WERI-Rb-1 (cell line): ENCODE measurements at regions not wholly inside any gene's neighbourhood (a gene's known extent, or its start where the extent isn't known, plus 50 kb on each side); places are given as distances from the start of the nearest gene placed in this dataset.

ENCODE experiments used
- DNase-seq: peaks from one replicate; pipeline ENCODE4 v3.0.0-alpha.2; 2020
- H3K27ac ChIP-seq: fragments of 250-450 bp; sonication (Bioruptor Pico); 2 replicates; pipeline ENCODE4 v1.5.1; 2020; ENCODE audit warnings: mild to moderate bottlenecking, moderate library complexity
- H3K27me3 ChIP-seq: fragments of 250-450 bp; sonication (Bioruptor Pico); 2 replicates; pipeline ENCODE4 v1.5.1; 2021; ENCODE audit warnings: mild to moderate bottlenecking, low read depth, moderate library complexity; ENCODE audit not compliant: insufficient read depth, severe bottlenecking
- H3K36me3 ChIP-seq: fragments of 250-450 bp; sonication (Bioruptor Pico); 2 replicates; pipeline ENCODE4 v1.5.1; 2020; ENCODE audit warnings: mild to moderate bottlenecking, moderate library complexity
- H3K4me3 ChIP-seq: 2 replicates; pipeline ENCODE4 v1.5.1; 2011; ENCODE audit warnings: low read depth, mild to moderate bottlenecking, control low read depth, low read length
- H3K9me3 ChIP-seq: fragments of 250-450 bp; sonication (Bioruptor Pico); 2 replicates; pipeline ENCODE4 v1.5.1; 2021; ENCODE audit warnings: mild to moderate bottlenecking, moderate library complexity; ENCODE audit not compliant: severe bottlenecking
- TF ChIP-seq, protein P1 (sequence below): IDR thresholded peaks from 2 replicates; pipeline ENCODE4 v1.5.1; 2011; ENCODE audit warnings: low read depth, mild to moderate bottlenecking, control low read depth, inconsistent platforms, low read length

DNA sequence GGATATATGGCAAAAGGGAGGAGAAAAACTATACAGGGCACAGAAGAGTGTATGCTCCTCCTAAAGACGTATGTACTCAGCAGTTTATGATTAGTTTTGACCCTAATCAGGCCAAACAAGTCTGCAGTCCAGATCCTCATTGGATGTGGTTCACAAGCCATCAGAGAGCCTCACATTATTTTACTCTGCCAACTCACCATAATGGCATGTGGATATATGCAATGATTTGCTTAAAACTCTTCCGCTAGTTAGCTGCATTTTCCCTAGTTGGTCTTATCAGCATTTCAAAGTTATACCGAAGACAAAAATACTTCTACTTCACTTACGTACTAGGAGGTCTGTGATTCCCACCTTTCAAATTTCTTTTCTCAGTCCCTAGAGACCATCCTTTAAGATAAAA, 198.4 kb downstream of the CMPK2 start:
- H3K36me3 ChIP-seq, result no peaks in the 10 kb centered on the region
- H3K27me3 ChIP-seq, result no peaks in the 10 kb centered on the region
- H3K9me3 ChIP-seq, result peaks cover 3% of the 10 kb centered on the region
- TF ChIP-seq, protein P1, sequence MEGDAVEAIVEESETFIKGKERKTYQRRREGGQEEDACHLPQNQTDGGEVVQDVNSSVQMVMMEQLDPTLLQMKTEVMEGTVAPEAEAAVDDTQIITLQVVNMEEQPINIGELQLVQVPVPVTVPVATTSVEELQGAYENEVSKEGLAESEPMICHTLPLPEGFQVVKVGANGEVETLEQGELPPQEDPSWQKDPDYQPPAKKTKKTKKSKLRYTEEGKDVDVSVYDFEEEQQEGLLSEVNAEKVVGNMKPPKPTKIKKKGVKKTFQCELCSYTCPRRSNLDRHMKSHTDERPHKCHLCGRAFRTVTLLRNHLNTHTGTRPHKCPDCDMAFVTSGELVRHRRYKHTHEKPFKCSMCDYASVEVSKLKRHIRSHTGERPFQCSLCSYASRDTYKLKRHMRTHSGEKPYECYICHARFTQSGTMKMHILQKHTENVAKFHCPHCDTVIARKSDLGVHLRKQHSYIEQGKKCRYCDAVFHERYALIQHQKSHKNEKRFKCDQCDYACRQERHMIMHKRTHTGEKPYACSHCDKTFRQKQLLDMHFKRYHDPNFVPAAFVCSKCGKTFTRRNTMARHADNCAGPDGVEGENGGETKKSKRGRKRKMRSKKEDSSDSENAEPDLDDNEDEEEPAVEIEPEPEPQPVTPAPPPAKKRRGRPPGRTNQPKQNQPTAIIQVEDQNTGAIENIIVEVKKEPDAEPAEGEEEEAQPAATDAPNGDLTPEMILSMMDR, result no peak
- H3K4me3 ChIP-seq, result no peak overlapping the region
- DNase-seq, result no peak
- H3K27ac ChIP-seq, result no peak overlapping the region

DNA sequence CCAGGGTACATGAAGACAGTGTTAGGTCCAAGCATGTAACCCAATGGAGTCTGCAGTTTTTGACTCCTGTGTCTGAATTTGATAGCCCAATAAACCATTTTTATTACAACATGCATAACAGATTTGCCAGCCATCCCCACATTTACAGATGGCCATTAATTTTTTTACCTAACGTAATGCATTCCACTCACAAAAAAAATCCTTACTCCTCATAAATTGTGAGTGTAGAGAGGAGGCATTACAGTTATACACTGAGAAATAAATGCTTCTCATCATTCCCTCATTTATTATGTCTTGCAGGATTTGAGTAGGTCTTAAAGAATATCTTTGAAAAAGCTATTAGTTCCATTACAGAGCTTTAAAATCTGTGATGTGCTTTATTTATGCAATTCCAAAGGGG, 193.8 kb downstream of the CMPK2 start:
- H3K4me3 ChIP-seq, result no peak overlapping the region
- no peaks in the 10 kb centered on the region for H3K36me3 ChIP-seq
- H3K9me3 ChIP-seq, result peaks cover 3% of the 10 kb centered on the region
- TF ChIP-seq, protein P1, result no peak
- DNase-seq, result no peak
- H3K27me3 ChIP-seq, result no peaks in the 10 kb centered on the region
- no peak overlapping the region for H3K27ac ChIP-seq

DNA sequence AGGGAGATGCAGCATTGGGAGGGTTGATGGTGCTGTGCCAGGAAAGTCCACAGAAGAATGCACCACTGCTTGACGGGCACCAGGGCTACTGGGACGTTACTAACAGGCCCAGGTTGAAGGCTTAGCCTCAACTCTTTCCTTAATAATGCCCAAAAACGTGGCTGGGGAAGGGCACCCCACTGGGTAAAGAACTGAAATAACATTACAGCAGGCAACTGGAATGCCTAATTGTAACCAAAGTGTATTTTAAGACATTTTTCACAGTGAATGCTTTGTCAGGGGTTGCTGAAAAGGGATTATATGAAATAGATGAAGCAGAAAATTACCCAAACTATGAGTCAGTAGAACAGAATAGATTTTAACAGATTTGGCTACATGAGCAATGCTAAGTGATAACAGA, 191.3 kb downstream of the CMPK2 start:
- H3K27ac ChIP-seq, result no peak overlapping the region
- TF ChIP-seq, protein P1, result no peak
- H3K9me3 ChIP-seq, result peaks cover 3% of the 10 kb centered on the region
- H3K36me3 ChIP-seq, result no peaks in the 10 kb centered on the region
- no peaks in the 10 kb centered on the region for H3K27me3 ChIP-seq
- no peak overlapping the region for H3K4me3 ChIP-seq
- no peak for DNase-seq

DNA sequence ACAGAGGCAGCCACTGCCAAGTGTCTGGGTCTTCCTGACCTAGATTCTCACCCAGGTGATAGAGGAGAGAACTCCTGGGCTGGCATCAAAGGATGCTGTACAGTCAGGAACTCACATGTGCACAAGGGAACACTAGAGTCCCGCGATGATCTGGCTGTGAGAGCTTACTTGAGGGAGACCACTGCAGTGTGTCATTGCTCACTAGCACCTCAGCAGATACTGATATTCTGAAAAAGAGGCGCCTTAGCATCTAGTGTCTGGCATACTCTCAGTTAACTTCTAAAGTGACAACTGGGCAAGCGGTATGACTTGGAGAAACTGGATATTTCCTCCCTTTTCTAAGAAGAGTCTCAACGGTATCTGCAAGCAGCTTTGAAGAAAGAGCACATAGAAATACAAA, 189.9 kb downstream of the CMPK2 start:
- TF ChIP-seq, protein P1, result no peak
- Histone ChIP-seq H3K4me3 (no peak overlapping the region), H3K36me3 (no peaks in the 10 kb centered on the region), H3K9me3 (no peaks in the 10 kb centered on the region), H3K27me3 (no peaks in the 10 kb centered on the region), H3K27ac (no peak overlapping the region)
- DNase-seq, result no peak

DNA sequence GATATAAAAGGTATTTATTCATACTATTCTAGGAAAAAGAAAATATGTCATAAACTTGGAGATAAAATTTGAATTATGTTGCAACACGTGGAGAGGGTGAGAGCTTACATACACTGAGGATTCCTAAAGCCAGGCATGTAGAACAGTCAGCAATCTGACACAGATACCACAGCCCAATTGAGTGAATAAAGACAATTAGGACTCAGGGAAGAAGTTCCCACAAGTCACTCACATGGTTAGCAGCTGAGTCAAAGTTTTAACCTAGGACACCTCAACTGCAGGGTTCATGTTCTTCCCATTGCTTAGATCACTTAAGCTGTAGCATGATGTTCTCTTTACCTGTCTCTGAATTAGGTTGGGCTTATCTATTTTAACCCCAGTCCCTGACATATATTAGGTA, 189.5 kb downstream of the CMPK2 start:
- Histone ChIP-seq H3K27me3 (no peaks in the 10 kb centered on the region), H3K9me3 (no peaks in the 10 kb centered on the region), H3K36me3 (no peaks in the 10 kb centered on the region), H3K27ac (no peak overlapping the region), H3K4me3 (no peak overlapping the region)
- DNase-seq, result no peak
- TF ChIP-seq, protein P1, result no peak

DNA sequence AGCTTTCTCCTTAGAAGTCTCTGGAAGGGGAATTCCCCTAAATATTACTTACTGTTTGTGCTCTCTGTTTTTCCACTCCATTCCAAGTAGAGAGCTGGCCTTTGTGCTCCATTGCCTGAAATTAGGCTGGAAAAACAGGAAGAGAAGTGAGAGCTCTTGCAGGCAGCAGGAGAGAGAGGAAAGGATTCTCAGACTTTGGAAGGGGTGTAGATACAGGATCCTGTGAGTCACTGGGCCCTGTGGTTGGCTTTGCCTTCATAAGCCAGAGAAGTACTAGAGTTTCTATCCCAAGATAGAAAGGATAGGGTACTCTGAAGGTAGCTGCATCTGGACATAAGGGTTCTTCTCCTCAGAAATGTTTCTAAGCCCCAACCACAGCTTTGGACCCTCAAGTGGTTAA, 188.9 kb downstream of the CMPK2 start:
- H3K36me3 ChIP-seq, result no peaks in the 10 kb centered on the region
- H3K4me3 ChIP-seq, result no peak overlapping the region
- TF ChIP-seq, protein P1, result no peak
- no peak overlapping the region for H3K27ac ChIP-seq
- no peaks in the 10 kb centered on the region for H3K9me3 ChIP-seq
- no peak for DNase-seq
- no peaks in the 10 kb centered on the region for H3K27me3 ChIP-seq
